ENCODE measurements at regions not wholly inside any gene's neighbourhood (a gene's known extent, or its start where the extent isn't known, plus 50 kb on each side); places are given as distances from the start of the nearest gene placed in this dataset.

- Histone ChIP-seq H2BK120ac (ENCODE audit: low read depth, low read length, poor library complexity, severe bottlenecking) (no peak overlapping the region), H2BK15ac (ENCODE audit: low read depth, low read length) (no peak overlapping the region), H3K79me1 (ENCODE audit: insufficient read depth, low read depth, low read length, poor library complexity, severe bottlenecking) (no peaks in the 10 kb centered on the region), H3K27ac (ENCODE audit: insufficient read length, low read depth, low read length) (no peak overlapping the region), H2BK20ac (ENCODE audit: low read depth, low read length, poor library complexity, severe bottlenecking) (no peak overlapping the region), H3K23me2 (ENCODE audit: insufficient read length, low read depth, low read length, poor library complexity, severe bottlenecking) (no peaks in the 10 kb centered on the region), H2AFZ (ENCODE audit: low read length) (no peak overlapping the region), H3K4me2 (ENCODE audit: insufficient read depth, insufficient read length, low read length) (no peak overlapping the region), H4K91ac (ENCODE audit: insufficient read length, low read depth, low read length) (no peak overlapping the region), H2BK5ac (ENCODE audit: insufficient read length, low read length) (no peak overlapping the region), H2BK12ac (ENCODE audit: insufficient read length, low read depth, low read length) (no peak overlapping the region), H2AK5ac (ENCODE audit: insufficient read length, low read length) (no peak overlapping the region), H3K14ac (ENCODE audit: insufficient read depth, low read length) (no peak overlapping the region), H3K4ac (ENCODE audit: low read depth, low read length) (no peak overlapping the region), H3K27me3 (ENCODE audit: insufficient read depth, low read length) (no peaks in the 10 kb centered on the region), H3K18ac (ENCODE audit: insufficient read length, low read depth, low read length) (no peak overlapping the region), H4K20me1 (ENCODE audit: control insufficient read depth, insufficient read depth, insufficient read length) (no peaks in the 10 kb centered on the region), H3K79me2 (ENCODE audit: insufficient read depth, low read length) (no peaks in the 10 kb centered on the region), H3K56ac (ENCODE audit: insufficient read length, low read depth, low read length) (no peak overlapping the region), H3T11ph (ENCODE audit: low read length) (no peak overlapping the region), H3K9me3 (ENCODE audit: control insufficient read depth, low read depth, low read length) (no peaks in the 10 kb centered on the region), H3K9ac (ENCODE audit: extremely low read depth, insufficient read length, low read length) (no peak overlapping the region), H3K23ac (ENCODE audit: insufficient read length, low read depth, low read length) (no peak overlapping the region), H4K8ac (replicated peaks; ENCODE audit: insufficient read length, low read depth, low read length) (no peak overlapping the region), H3K4me1 (ENCODE audit: insufficient read depth, low read length) (no peaks in the 10 kb centered on the region), H4K5ac (ENCODE audit: insufficient read length, low read depth, low read length) (no peak overlapping the region)
- Mint-ChIP-seq H3K9me3 (no peaks in the 10 kb centered on the region), H3K36me3 (ENCODE audit: insufficient read depth in 1 of 3, low read depth in 3 of 3) (no peaks in the 10 kb centered on the region), H3K4me1 (peaks cover 10 to 15% of the 10 kb centered on the region in 2 experiments), H3K4me3 (no peak overlapping the region), H3K27ac (peak overlapping the region in 2 of 3 experiments; percentile 20 to 53; a peak in 2 of 7 replicates), H3K27me3 (ENCODE audit: low read depth) (no peaks in the 10 kb centered on the region)
- no peak for DNase-seq
- TF ChIP-seq, protein P1, sequence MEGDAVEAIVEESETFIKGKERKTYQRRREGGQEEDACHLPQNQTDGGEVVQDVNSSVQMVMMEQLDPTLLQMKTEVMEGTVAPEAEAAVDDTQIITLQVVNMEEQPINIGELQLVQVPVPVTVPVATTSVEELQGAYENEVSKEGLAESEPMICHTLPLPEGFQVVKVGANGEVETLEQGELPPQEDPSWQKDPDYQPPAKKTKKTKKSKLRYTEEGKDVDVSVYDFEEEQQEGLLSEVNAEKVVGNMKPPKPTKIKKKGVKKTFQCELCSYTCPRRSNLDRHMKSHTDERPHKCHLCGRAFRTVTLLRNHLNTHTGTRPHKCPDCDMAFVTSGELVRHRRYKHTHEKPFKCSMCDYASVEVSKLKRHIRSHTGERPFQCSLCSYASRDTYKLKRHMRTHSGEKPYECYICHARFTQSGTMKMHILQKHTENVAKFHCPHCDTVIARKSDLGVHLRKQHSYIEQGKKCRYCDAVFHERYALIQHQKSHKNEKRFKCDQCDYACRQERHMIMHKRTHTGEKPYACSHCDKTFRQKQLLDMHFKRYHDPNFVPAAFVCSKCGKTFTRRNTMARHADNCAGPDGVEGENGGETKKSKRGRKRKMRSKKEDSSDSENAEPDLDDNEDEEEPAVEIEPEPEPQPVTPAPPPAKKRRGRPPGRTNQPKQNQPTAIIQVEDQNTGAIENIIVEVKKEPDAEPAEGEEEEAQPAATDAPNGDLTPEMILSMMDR (conservative IDR thresholded peaks at IDR 0.05), result no peak
Measured at GRCh38 chr11:81825346-81825745, 908.3 kb downstream of the FAM181B start.

All from H9 (cell line).